H9 (cell line): ENCODE measurements at regions not wholly inside any gene's neighbourhood (a gene's known extent, or its start where the extent isn't known, plus 50 kb on each side); places are given as distances from the start of the nearest gene placed in this dataset.

Source experiments
- DNase-seq: peaks from one replicate; pipeline ENCODE4 v3.0.0-alpha.2; 2017
- H2AFZ ChIP-seq: one replicate; pipeline ENCODE4 v1.6.1; 2013; ENCODE audit warnings: mild to moderate bottlenecking, low read length, control low read depth, moderate library complexity
- H2AK5ac ChIP-seq: 2 replicates; pipeline ENCODE4 v1.6.1; 2013; ENCODE audit warnings: low read length, control low read depth, mixed read lengths; ENCODE audit not compliant: insufficient read length
- H2BK120ac ChIP-seq: one replicate; pipeline ENCODE4 v1.6.1; 2013; ENCODE audit warnings: low read depth, mild to moderate bottlenecking, low read length, control low read depth, inconsistent platforms; ENCODE audit not compliant: poor library complexity, severe bottlenecking
- H2BK12ac ChIP-seq: 2 replicates; pipeline ENCODE4 v1.6.1; 2013; ENCODE audit warnings: low read length, control low read depth, mixed read lengths, low read depth; ENCODE audit not compliant: insufficient read length
- H2BK15ac ChIP-seq: 2 replicates; pipeline ENCODE4 v1.6.1; 2013; ENCODE audit warnings: low read depth, low read length, control low read depth
- H2BK20ac ChIP-seq: one replicate; pipeline ENCODE4 v1.6.1; 2013; ENCODE audit warnings: low read depth, mild to moderate bottlenecking, low read length, control low read depth, inconsistent platforms; ENCODE audit not compliant: poor library complexity, severe bottlenecking
- H2BK5ac ChIP-seq: 2 replicates; pipeline ENCODE4 v1.6.1; 2013; ENCODE audit warnings: low read length, control low read depth, mixed read lengths; ENCODE audit not compliant: insufficient read length
- H3K14ac ChIP-seq: 2 replicates; pipeline ENCODE4 v1.6.1; 2013; ENCODE audit warnings: low read length, control low read depth; ENCODE audit not compliant: insufficient read depth
- H3K18ac ChIP-seq: 2 replicates; pipeline ENCODE4 v1.6.1; 2013; ENCODE audit warnings: low read depth, mild to moderate bottlenecking, mixed read lengths, low read length, control low read depth; ENCODE audit not compliant: insufficient read length
- H3K23ac ChIP-seq: 2 replicates; pipeline ENCODE4 v1.6.1; 2013; ENCODE audit warnings: low read length, control low read depth, mixed read lengths, low read depth; ENCODE audit not compliant: insufficient read length
- H3K23me2 ChIP-seq: 2 replicates; pipeline ENCODE4 v1.6.1; 2013; ENCODE audit warnings: low read depth, mild to moderate bottlenecking, mixed read lengths, low read length, control low read depth; ENCODE audit not compliant: insufficient read length, poor library complexity, severe bottlenecking
- H3K27ac ChIP-seq: 2 replicates; pipeline ENCODE4 v1.5.1; 2013; ENCODE audit warnings: low read length, control low read depth, mixed read lengths, low read depth; ENCODE audit not compliant: insufficient read length
- H3K27me3 ChIP-seq: 2 replicates; pipeline ENCODE4 v1.6.1; 2013; ENCODE audit warnings: low read length, control low read depth, inconsistent platforms; ENCODE audit not compliant: insufficient read depth
- H3K4ac ChIP-seq: 2 replicates; pipeline ENCODE4 v1.6.1; 2013; ENCODE audit warnings: low read depth, mild to moderate bottlenecking, control low read depth, inconsistent platforms, low read length, moderate library complexity
- H3K4me1 ChIP-seq: 2 replicates; pipeline ENCODE4 v1.6.1; 2013; ENCODE audit warnings: low read length, control low read depth, inconsistent platforms; ENCODE audit not compliant: insufficient read depth
- H3K4me2 ChIP-seq: 2 replicates; pipeline ENCODE4 v1.6.1; 2013; ENCODE audit warnings: low read length, control low read depth, mixed read lengths; ENCODE audit not compliant: insufficient read length, insufficient read depth
- H3K56ac ChIP-seq: 2 replicates; pipeline ENCODE4 v1.6.1; 2013; ENCODE audit warnings: low read depth, mild to moderate bottlenecking, mixed read lengths, low read length, control low read depth; ENCODE audit not compliant: insufficient read length
- H3K79me1 ChIP-seq: 2 replicates; pipeline ENCODE4 v1.6.1; 2013; ENCODE audit warnings: low read depth, mild to moderate bottlenecking, moderate library complexity, low read length, control low read depth, inconsistent platforms; ENCODE audit not compliant: insufficient read depth, poor library complexity, severe bottlenecking
- H3K79me2 ChIP-seq: 2 replicates; pipeline ENCODE4 v1.6.1; 2013; ENCODE audit warnings: low read length, control low read depth, inconsistent platforms; ENCODE audit not compliant: insufficient read depth
- H3K9ac ChIP-seq: 2 replicates; pipeline ENCODE4 v1.6.1; 2013; ENCODE audit warnings: low read length, control low read depth, mixed read lengths; ENCODE audit not compliant: insufficient read length; ENCODE audit errors: extremely low read depth
- H3K9me3 ChIP-seq: one replicate; pipeline ENCODE4 v1.6.1; 2013; ENCODE audit warnings: low read depth, low read length, inconsistent platforms; ENCODE audit not compliant: control insufficient read depth
- H3T11ph ChIP-seq: one replicate; pipeline ENCODE4 v1.6.1; 2013; ENCODE audit warnings: mild to moderate bottlenecking, low read length, control low read depth, inconsistent platforms
- H4K20me1 ChIP-seq: one replicate; pipeline ENCODE4 v1.6.1; 2013; ENCODE audit not compliant: control insufficient read depth, insufficient read length, insufficient read depth
- H4K5ac ChIP-seq: 2 replicates; pipeline ENCODE4 v1.6.1; 2013; ENCODE audit warnings: low read depth, mild to moderate bottlenecking, mixed read lengths, low read length, control low read depth; ENCODE audit not compliant: insufficient read length
- H4K8ac ChIP-seq: replicated peaks from 2 replicates; pipeline ENCODE4 v1.6.1; 2013; ENCODE audit warnings: low read length, control low read depth, mixed read lengths, low read depth; ENCODE audit not compliant: insufficient read length
- H4K91ac ChIP-seq: 2 replicates; pipeline ENCODE4 v1.6.1; 2013; ENCODE audit warnings: low read depth, mild to moderate bottlenecking, moderate library complexity, mixed read lengths, low read length, control low read depth; ENCODE audit not compliant: insufficient read length
- H3K27ac Mint-ChIP-seq, 3 experiments: 2 replicates in 2 of 3; 3 replicates in 1 of 3; pipeline ENCODE4 v1.8.0; 2020 to 2021; ENCODE audit warnings: mixed read lengths in 3 of 3, mild to moderate bottlenecking in 1 of 3, moderate library complexity in 1 of 3
- H3K27me3 Mint-ChIP-seq: 2 replicates; pipeline ENCODE4 v1.8.0; 2021; ENCODE audit warnings: low read depth, mild to moderate bottlenecking, moderate library complexity, mixed read lengths
- H3K36me3 Mint-ChIP-seq, 3 experiments: 2 replicates in 2 of 3; 3 replicates in 1 of 3; pipeline ENCODE4 v1.8.0; 2020 to 2021; ENCODE audit warnings: low read depth in 3 of 3, mixed read lengths in 3 of 3; ENCODE audit not compliant: insufficient read depth in 1 of 3
- H3K4me1 Mint-ChIP-seq, 2 experiments: 2 replicates each; pipeline ENCODE4 v1.8.0; 2020; ENCODE audit warnings: mixed read lengths in 2 of 2
- H3K4me3 Mint-ChIP-seq, 2 experiments: 2 replicates in 1 of 2; 3 replicates in 1 of 2; pipeline ENCODE4 v1.8.0; 2020 to 2021; ENCODE audit warnings: mild to moderate bottlenecking in 2 of 2, mixed read lengths in 2 of 2, moderate library complexity in 1 of 2
- H3K9me3 Mint-ChIP-seq, 2 experiments: 2 replicates in 1 of 2; 3 replicates in 1 of 2; pipeline ENCODE4 v1.8.0; 2020; ENCODE audit warnings: mild to moderate bottlenecking in 2 of 2, mixed read lengths in 2 of 2, moderate library complexity in 1 of 2
- CTCF ChIP-seq: fragments of 200-600 bp; sonication (generic); conservative IDR thresholded peaks from 3 replicates; pipeline ENCODE4 v1.8.0; 2021; ENCODE audit warnings: antibody characterized with exemption, mild to moderate bottlenecking
- WGBS: extraction: QIAGEN DNeasy Blood & Tissue Kit; methylation state at CpG from one replicate; pipeline ENCODE4 v1.1.7; 2013; ENCODE audit warnings: missing lambda C conversion rate, low lambda C conversion rate, mixed read lengths; ENCODE audit not compliant: insufficient read length; ENCODE audit errors: extremely low coverage; 5-methylcytosine and 5-hydroxymethylcytosine counted together

DNA sequence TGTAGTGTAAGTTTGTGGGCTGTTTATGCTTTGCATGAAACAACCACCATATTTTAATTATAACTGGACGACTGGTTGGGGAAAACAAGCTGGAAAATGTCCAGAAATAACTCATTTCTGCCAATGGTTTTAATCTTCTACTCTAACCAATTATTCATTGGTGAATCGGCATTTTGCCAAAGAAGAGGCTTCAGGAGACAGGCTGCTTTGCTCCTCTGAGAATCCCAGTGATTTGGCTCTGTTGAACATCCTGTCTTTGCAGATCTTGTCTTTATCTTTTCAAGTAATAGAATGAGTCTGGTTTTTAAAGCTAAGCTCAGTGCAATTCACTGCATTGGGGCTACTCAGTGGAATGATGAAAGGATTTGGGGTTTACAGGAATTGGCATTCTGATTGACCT lies 109.6 kb downstream of the APOB start:
- Histone ChIP-seq H2BK120ac (no peak overlapping the region), H3K79me1 (no peaks in the 10 kb centered on the region), H2BK5ac (no peak overlapping the region), H3K23me2 (no peaks in the 10 kb centered on the region), H2BK12ac (no peak overlapping the region), H3K14ac (no peak overlapping the region), H4K91ac (no peak overlapping the region), H3K4me2 (no peak overlapping the region), H3K4me1 (no peaks in the 10 kb centered on the region), H3K79me2 (no peaks in the 10 kb centered on the region), H2BK20ac (no peak overlapping the region), H3K9ac (no peak overlapping the region), H4K5ac (no peak overlapping the region), H3K9me3 (no peaks in the 10 kb centered on the region), H4K8ac (no peak overlapping the region), H3K27ac (no peak overlapping the region), H3K23ac (no peak overlapping the region), H3K27me3 (no peaks in the 10 kb centered on the region), H3K56ac (no peak overlapping the region), H2AFZ (no peak overlapping the region), H3T11ph (no peak overlapping the region), H3K18ac (no peak overlapping the region), H3K4ac (no peak overlapping the region), H2AK5ac (no peak overlapping the region), H4K20me1 (no peaks in the 10 kb centered on the region), H2BK15ac (no peak overlapping the region)
- Mint-ChIP-seq H3K36me3 (peaks cover 0 to 2% (median 0%) of the 10 kb centered on the region in 3 experiments; a peak in 1 of 7 replicates), H3K4me1 (no peaks in the 10 kb centered on the region), H3K4me3 (no peak overlapping the region), H3K9me3 (peaks cover 2 to 10% of the 10 kb centered on the region in 2 experiments), H3K27me3 (peaks cover 25% of the 10 kb centered on the region), H3K27ac (no peak overlapping the region)
- no peak for DNase-seq
- TF ChIP-seq CTCF: no peak
- WGBS: no CpG with 5 or more reads among the region's 2 CpGs
